Fibroblast of skin of left biceps (primary cell): ENCODE measurements at regions not wholly inside any gene's neighbourhood (a gene's known extent, or its start where the extent isn't known, plus 50 kb on each side); places are given as distances from the start of the nearest gene placed in this dataset.
"Not testable (repeated sequence)": the region's sequence is repeated elsewhere in the genome, so short reads cannot be mapped to it uniquely, and the experiment has no call there.

Source experiments
- DNase-seq, 2 experiments: peaks; one replicate each; pipeline ENCODE4 v3.0.0-alpha.2; 2013; ENCODE audit warnings: low read depth in 2 of 2

DNA sequence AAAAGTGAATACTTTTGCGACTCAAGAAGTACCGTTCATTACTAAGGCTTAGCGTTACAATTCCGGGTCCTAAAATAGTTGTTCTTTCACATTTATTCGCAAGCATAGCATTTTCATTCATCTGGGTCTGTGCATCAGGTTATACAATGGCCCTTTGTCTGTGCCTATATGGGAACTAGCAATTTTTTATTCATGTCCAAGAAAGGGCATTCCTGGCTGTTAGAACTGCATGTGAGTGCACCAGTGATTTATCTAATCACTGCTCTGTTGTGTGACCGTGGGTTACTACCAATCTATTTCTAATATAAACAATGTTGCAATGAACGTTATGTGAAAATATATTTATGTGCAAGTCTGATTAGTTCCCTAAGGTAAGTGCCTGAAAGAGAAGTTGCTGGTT, 63.8 kb downstream of the SPANXA1 start:
- not testable (repeated sequence) for DNase-seq

DNA sequence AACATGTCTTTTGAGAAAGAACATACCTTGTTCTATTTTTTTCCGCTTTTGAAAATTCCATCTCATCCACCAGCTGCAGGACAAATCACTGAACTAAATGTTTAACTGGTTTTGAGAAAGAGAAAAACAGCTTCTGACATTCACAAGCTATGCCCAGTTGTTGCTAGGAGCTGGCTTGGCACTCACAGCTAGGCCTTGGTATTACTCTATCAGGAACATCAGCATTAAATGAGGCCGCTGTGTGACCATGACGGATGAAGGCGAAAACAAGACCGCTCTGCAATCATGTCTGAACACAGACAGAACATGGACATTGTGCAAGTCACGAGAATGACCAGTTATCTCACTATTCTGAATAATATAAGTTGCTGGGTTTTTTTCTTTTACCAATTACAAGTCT, 108.8 kb downstream of the SPANXA1 start:
- DNase-seq, result not testable (repeated sequence)

DNA sequence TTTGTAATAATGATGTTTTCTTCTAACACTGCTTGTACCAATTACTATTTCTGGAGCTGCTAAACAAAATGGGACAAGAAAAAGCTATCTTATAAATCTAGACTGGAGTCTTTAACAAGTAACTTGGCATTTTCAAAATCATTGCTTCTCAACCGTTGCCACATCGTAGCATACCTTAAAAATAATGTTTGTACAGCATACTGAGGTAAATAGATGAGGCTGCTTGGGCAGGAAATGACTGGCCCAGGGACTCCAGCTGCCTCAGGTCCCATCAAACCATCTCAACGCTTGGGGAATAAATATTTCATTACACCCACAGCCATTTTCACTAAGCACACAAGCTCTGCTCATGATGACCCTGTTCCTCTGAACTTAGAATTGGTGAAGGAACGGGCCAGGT, 115.1 kb downstream of the SPANXA1 start:
- no peak for DNase-seq

DNA sequence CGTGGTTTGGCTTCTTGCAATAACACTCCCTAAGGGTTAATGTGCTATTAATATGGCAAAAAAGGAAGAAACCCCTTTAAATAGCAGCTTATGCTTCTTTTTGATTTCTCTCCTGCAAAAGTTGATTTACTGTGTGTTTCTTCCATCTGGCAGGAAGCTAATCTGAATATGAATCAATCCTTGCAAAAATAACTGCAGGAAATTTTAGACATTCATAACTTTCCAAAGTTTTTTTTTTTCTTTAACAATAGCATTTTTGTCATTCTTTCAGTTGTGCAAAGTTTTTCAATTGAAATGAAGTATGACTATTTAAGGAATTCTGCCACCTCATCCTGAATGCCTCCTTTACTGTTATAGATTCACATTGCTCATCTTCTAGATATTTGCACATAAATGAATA, 115.6 kb downstream of the SPANXA1 start:
- DNase-seq, result peak; percentile 57 to 70

DNA sequence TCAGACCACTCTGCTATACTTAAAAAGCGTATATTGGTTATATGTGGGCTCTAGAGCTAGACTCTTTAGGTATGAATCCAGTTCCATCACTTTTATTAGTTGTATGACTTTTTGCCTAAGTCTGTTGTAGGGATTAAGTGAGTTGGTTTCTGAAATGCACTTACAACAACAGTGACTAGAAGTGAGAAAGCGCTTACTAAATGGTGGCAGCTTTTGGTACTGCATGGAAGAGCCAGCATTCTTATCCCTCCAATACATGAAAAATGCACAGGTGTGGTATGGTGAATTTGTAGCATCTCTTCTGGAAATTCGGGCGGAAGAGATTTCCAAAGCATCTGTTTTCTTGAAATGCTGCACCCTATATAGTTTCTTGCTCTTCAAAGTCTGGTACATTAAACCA, 117.1 kb downstream of the SPANXA1 start:
- DNase-seq, result no peak

DNA sequence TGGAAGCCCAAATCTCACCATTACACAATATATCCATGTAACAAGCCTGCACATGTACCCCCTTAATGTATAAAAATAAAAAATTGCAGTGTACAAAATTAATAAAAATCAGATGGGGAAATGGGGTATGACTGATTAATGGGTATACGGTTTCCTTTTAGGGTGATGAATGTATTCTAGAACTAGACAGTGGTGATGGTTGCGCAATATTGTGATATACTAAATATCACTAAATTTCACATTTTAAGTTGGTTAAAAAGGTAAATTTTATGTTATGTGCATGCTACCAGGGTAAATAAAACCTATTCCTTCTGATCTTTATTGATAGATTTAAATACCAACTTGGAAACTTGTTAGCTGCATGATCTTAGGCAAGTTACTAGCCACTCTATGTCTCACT, 129.4 kb downstream of the SPANXA1 start:
- DNase-seq, result no peak

DNA sequence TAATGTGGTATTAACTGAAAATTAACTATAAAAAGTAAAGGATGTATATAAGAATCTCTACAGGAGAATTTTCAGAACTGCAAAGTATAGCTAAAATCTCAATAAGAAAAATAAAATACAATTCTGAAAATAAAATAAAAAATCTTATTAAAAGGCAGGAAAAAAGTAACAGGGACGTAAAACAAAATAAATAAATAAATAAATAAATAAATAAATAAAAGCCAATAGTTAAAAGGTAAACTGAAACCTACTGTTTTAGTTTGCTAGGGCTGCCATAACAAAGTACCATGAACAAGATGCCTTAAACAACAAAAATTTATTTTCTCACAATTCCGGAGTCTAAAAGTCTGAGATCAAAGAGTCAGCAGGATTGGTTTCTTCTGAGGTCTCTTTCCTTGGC, 140.6 kb downstream of the SPANXA1 start:
- DNase-seq, result no peak

DNA sequence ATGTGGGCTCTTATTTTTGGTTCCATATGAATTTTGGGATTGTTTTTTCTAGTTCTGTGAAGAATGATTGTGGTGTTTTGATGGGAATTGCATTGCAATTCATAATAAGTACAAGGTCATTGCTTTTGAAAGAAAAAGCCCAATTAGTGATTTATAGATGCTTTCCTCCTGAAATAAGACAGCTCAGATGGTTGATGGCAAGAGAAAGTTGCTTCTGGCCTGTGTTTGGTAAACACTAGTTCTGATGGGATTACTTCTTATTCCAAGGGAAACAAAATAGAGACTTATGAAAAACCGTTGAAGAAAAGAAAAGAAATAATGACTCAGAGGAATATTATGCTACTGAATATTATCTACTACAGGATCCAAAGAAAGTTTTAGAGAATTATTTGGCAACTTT, 144.9 kb downstream of the SPANXA1 start:
- DNase-seq, result no peak

DNA sequence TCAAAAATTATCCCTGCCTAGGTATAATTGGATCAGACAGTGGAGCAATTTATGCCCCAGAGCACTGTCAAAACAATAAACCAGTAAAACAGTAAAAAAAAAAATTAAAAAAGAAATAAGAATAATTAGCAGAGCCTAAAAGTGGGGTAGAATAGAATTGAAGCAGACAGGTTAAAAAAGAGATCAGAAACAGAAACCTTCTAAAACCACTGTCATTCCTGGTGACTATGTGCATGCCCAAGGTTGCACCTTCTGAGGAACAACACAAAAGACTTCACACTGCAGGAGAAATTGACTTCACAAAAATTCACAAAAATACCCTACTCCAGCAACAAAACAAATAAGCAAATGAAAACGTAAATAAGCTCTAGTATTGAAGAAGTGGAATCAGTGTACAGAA, 168.6 kb downstream of the SPANXA1 start:
- DNase-seq, result no peak

DNA sequence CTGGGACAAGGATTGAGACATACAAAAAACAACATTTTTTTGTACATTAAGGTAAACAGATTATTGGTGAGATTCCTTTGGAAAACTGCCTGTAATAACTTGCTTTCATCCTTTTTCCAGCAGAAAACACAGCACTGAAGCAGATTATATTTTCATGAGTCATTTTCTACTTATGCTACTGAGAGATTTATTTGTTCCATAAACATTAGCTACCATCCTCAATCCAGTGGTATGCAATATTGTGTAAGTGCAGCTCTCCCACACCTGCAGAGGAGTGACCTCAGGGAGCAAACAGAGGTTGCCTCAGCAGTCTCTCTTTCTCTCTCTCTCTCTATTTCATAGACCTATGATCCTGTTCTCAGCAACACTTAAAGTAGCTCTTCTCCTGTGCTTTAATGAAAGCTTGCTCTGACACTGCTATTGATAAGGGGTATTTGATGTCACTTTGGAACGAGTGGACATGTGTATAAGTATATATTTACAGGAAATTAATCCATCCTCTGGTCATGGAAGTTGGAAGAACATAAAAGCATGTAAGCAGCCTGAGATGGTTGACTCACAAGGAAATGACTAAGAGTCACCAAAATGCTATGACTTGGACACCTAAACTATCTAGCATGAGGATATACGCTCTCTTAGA, 163.7 kb upstream of the SPANXC start:
- DNase-seq, result peak in 1 of 2 experiments; percentile 33

DNA sequence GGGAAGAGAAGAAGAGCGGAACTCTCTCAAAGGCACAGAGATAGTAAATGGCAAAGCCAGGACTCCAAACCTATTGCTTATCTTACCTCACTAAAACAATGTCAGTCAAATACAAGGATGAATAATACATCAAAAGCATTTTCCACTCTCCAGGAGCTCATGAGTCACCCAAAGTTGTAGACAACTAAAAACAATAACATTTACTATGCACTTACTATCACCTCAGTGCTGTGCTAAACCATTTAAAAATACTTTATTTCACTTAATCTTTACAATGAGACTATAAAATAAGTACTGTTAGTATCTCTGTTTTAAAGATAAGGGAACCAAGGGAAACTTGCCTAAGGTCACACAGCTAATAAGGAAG, 163.2 kb upstream of the SPANXC start:
- DNase-seq, result no peak

DNA sequence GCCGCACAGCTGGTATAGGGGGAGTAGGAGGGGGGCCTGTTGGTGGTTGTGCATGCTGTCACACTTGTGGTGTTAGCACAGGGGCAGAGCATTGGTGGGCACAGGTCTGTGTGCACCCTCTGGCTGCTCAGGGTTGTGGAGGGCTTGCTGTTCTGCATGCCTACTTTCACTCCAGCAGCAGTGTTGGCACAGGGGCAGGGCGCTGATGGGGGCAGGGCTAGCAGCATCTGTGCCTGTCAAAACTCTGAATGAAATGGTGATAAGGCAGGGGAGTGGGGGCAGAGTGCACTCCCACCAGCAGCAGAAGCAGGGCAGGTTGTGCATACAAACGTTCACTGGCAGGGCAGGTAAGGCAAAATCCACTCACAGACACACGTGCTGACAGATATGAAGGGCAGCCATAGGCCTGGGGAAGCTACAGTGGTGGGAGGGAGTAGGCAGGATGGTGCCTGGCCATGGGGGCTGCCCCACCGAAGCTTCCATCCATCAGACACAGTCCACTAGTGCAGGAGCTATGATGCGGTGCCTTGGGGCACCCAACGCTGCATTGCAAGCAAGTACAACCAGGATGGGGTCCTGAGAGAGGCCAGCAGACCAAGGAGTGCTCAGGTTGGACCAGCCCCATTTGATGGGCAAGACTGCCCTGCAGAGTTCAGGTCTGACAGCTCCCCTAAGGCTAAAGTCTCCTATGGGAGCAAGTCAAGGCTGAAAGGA, 160.7 kb upstream of the SPANXC start:
- no peak for DNase-seq

DNA sequence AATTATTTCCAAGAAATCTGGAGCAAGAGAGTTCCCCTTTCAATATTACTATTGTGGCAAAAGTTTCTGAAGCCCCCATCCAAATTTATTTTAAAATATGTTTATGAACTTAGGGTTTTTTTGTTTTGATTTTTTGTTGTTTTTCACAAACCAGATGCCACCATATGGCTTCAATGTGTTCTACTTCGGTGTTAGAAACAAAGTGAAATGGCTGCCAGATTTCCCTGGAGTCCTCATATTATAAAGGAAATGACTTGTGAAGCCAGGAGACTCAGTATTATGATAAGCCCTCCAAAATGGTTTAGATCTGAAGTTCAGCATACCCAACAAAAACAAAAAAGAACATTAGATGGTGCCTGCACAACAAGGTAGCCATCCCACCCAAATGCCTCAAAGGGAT, 154.2 kb upstream of the SPANXC start:
- DNase-seq, result no peak

DNA sequence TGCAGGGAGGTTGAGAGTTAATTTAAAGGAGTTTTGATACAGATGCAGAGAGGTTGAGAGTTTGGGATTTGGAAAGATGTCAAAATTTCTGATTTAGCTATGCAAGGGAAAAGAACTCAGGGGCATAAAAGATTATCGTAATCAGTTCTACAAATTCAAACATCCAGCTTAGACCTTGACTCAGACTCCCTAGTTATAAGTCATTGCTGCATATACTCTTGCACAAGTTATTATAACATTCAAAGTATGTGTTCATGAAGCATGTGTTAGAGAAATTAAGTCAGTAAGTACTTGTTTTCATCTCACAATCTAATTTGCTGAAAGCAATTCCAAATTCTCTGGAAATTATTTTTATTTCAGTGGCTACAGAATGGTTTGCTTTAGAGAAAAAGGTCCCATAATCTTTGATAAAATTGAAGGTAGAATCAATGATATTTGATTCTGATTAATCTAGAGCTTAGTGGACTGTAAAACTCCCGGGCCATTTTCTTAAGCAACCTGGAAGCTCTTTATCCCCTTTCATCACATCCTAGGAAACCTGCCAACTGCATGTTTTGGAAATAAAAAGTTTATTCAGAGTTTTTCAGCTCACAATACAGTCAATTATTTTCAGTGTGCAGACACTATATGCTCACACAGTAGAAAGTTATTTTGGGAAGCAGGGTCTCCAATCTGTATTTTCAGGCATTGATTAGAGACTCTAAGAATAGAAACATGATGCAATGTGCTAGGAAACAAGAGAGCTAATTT, 132.9 kb upstream of the SPANXC start:
- DNase-seq, result no peak

DNA sequence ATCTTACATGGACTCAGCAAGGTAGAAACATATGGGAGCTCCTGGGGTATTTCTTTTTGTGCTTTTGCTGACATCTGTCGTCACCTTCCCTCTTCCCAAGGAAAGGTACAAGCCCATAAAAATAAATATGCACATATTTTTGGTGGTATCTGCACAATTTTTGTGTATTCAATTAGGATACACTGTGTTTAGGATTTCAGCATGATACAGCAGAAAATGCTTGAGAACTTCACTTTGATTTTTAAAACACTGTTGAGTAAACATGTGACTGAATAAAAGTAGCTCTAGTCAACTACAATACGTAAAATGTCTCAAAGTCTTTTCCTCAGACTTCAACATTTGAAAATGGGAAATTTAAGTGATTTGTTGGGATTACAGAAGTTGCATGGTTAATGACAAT, 99.4 kb upstream of the SPANXC start:
- DNase-seq, result no peak

DNA sequence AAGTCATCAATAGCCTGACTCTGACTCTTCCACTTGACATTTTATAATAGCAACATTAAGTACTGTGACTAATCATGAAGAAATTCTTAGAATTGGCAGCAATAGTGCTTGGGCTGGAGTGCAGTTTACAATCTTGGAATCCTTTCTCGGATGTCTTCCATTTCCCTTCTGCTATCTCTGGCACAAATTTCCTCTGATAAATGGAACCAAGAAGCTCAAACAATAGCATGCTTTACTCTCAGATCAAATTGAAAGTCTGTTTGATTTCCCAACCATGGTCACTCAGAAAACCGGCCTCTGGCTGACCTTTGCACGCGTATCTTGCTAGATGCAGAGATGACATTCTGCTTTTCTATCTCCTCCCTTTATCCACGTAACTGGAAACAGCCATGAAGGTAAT, 99.0 kb upstream of the SPANXC start:
- DNase-seq, result peak; percentile 40 to 45

DNA sequence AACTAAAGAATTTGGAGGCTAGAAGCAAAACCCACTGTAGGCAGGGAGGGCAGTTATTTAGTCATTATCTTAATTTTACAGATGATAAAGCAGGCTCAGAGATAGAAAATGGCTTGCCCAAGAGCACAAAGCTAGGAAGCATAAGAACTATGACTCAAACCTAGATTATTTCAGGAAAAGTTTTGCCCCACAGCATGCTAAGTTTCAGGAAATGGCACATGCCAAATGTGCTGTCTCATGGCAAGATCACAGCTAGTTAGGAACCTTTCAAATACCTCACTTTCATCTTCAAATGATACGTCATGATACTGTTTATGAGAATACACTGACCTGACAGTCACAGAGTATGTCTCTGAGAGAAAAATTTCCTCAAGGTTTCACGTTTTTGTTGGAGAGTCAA, 78.5 kb upstream of the SPANXC start:
- DNase-seq, result no peak

DNA sequence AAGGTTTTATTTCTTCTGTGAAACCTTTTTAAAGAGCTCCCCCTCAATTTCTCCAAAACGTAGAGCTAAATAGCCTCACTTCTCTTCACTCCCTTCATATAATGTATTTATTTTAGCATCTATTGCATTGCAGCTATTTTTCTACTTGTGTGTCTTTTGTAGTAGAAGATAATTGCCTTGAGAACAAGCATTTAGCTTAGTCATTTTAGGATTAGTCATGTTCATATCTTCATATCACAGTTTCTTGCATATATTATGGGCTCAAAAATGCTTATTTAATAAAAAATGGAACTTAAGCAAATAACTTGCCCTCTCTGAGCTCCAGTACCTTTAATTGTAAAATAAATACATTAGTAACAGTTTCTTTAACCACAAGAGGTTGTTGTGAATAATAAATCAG, 72.1 kb upstream of the SPANXC start:
- DNase-seq, result no peak

DNA sequence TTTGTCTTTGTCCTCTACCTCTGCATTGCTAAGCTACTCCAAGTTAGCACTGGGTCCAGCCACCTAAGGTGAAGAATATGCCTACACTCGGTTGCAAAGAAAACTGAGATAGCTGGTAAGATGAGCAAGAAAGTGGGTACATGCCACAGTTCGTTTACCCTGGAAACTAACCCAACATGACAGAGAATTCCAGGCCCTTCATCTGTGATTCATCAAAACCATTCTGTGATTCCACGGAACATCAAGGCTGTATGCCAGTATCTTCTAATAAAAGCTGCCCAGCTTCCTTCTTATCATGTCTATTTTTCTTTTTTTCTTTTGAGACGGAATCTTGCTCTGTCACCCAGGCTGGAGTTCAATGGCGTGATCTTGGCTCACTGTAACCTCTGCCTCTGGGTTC, 58.7 kb upstream of the SPANXC start:
- DNase-seq, result no peak
